Prostate gland (tissue), 2 donors: ENCODE measurements at regions not wholly inside any gene's neighbourhood (a gene's known extent, or its start where the extent isn't known, plus 50 kb on each side); places are given as distances from the start of the nearest gene placed in this dataset.

ENCODE experiments used
- DNase-seq: peaks from one replicate; pipeline ENCODE4 v3.0.0-alpha.2; 2019; ENCODE audit warnings: low spot score
- H3K27ac ChIP-seq, 2 donors: fragments of 200-600 bp; sonication (generic); 2 replicates each; pipeline ENCODE4 v1.5.1; 2017 to 2019
- H3K27me3 ChIP-seq: fragments of 200-600 bp; sonication (generic); replicated peaks from 2 replicates; pipeline ENCODE4 v1.5.1; 2019; ENCODE audit not compliant: insufficient read depth
- H3K36me3 ChIP-seq, 2 donors: fragments of 200-600 bp; sonication (generic); 1 replicate in 1 of 2; 2 replicates in 1 of 2; pipeline versions ENCODE4 v1.5.1 to v1.8.1; 2017 to 2019
- H3K4me1 ChIP-seq: fragments of 200-600 bp; sonication (generic); replicated peaks from 2 replicates; pipeline ENCODE4 v1.5.1; 2019
- H3K4me3 ChIP-seq, 2 donors: fragments of 200-600 bp; sonication (generic); 2 replicates each; pipeline ENCODE4 v1.5.1; 2017 to 2019
- H3K9me3 ChIP-seq: fragments of 200-600 bp; sonication (generic); 2 replicates; pipeline ENCODE4 v1.5.1; 2017
- CTCF ChIP-seq, 4 experiments: fragments of 200-600 bp in 2 of 4; fragments of 450-650 bp in 2 of 4; sonication (generic) in 2 of 4; IDR thresholded peaks; 1 replicate in 3 of 4; 2 replicates in 1 of 4; pipeline ENCODE4 v1.5.1; 2016 to 2019; ENCODE audit warnings: antibody characterized with exemption in 4 of 4, mild to moderate bottlenecking in 2 of 4, moderate library complexity in 2 of 4
- POLR2A ChIP-seq: fragments of 450-650 bp; IDR thresholded peaks from one replicate; pipeline ENCODE4 v1.6.1; 2016; ENCODE audit warnings: antibody characterized with exemption, mild to moderate bottlenecking
- POLR2AphosphoS5 ChIP-seq: sonication (generic); formaldehyde crosslinking; IDR thresholded peaks from one replicate; pipeline ENCODE4 v1.6.1; 2017; ENCODE audit warnings: antibody characterized with exemption
- WGBS: methylation state at CpG from one replicate; pipeline ENCODE4 v1.1.5; 2018; 5-methylcytosine and 5-hydroxymethylcytosine counted together
- intact Hi-C: fragments of 100-400 bp; cut with DNase I; formaldehyde crosslinking; loops from one replicate; pipeline ENCODE4 v1.14.2; 2022

GRCh38 chr1:73042403-73042802 lies 760.1 kb upstream of the NEGR1 start:
- intact Hi-C loops: no loop called here
- no peak for DNase-seq
- no peak overlapping the region for H3K27ac ChIP-seq
- H3K36me3 ChIP-seq: no peaks in the 10 kb centered on the region
- H3K9me3 ChIP-seq: no peaks in the 10 kb centered on the region
- TF ChIP-seq POLR2AphosphoS5 (no peak), CTCF (IDR thresholded peaks at IDR 0.05) (no peak), POLR2A (no peak)
- H3K4me3 ChIP-seq: no peak overlapping the region
- 93% methylated on average over 1 of the region's 1 CpG for WGBS
- H3K4me1 ChIP-seq: no peaks in the 10 kb centered on the region
- H3K27me3 ChIP-seq: no peaks in the 10 kb centered on the region

- intact Hi-C loops: no loop called here
- no peak for DNase-seq
Observed at GRCh38 chr1:73040811-73041210, 758.5 kb upstream of the NEGR1 start.

GRCh38 chr1:73034271-73034670 lies 751.9 kb upstream of the NEGR1 start:
- intact Hi-C loops: no loop called here
- no peak for DNase-seq
- Histone ChIP-seq H3K4me1 (no peaks in the 10 kb centered on the region), H3K27ac (no peak overlapping the region), H3K4me3 (no peak overlapping the region), H3K9me3 (no peaks in the 10 kb centered on the region), H3K36me3 (no peaks in the 10 kb centered on the region), H3K27me3 (no peaks in the 10 kb centered on the region)
- TF ChIP-seq POLR2A (no peak), CTCF (IDR thresholded peaks at IDR 0.05) (no peak), POLR2AphosphoS5 (no peak)
- WGBS: 79% methylated on average over 4 of the region's 4 CpGs

More at GRCh38 chr1:73040811-73041210, 758.5 kb upstream of the NEGR1 start:
- H3K27me3 ChIP-seq: no peaks in the 10 kb centered on the region
- H3K36me3 ChIP-seq: no peaks in the 10 kb centered on the region
- H3K27ac ChIP-seq: no peak overlapping the region
- WGBS: 94% methylated on average over 1 of the region's 1 CpG
- no peaks in the 10 kb centered on the region for H3K9me3 ChIP-seq
- no peak for TF ChIP-seq POLR2AphosphoS5
- TF ChIP-seq CTCF (IDR thresholded peaks at IDR 0.05): no peak
- TF ChIP-seq POLR2A: no peak
- H3K4me1 ChIP-seq: no peaks in the 10 kb centered on the region
- H3K4me3 ChIP-seq: no peak overlapping the region

- no peak for TF ChIP-seq POLR2A
- TF ChIP-seq CTCF (IDR thresholded peaks at IDR 0.05): no peak
- TF ChIP-seq POLR2AphosphoS5: no peak
- intact Hi-C loops: no loop called here
Observed at GRCh38 chr1:73033640-73034039, 751.3 kb upstream of the NEGR1 start.

GRCh38 chr1:73029571-73029970 lies 747.2 kb upstream of the NEGR1 start:
- 87% methylated on average over 2 of the region's 2 CpGs for WGBS
- TF ChIP-seq POLR2A (no peak), POLR2AphosphoS5 (no peak), CTCF (IDR thresholded peaks at IDR 0.05) (no peak)
- Histone ChIP-seq H3K9me3 (no peaks in the 10 kb centered on the region), H3K36me3 (no peaks in the 10 kb centered on the region), H3K4me1 (no peaks in the 10 kb centered on the region), H3K4me3 (no peak overlapping the region), H3K27me3 (no peaks in the 10 kb centered on the region), H3K27ac (no peak overlapping the region)
- intact Hi-C loops: no loop called here
- no peak for DNase-seq

More at GRCh38 chr1:73033640-73034039, 751.3 kb upstream of the NEGR1 start:
- H3K9me3 ChIP-seq: no peaks in the 10 kb centered on the region
- H3K4me1 ChIP-seq: no peaks in the 10 kb centered on the region
- no peaks in the 10 kb centered on the region for H3K27me3 ChIP-seq
- no peak for DNase-seq
- H3K36me3 ChIP-seq: no peaks in the 10 kb centered on the region
- H3K27ac ChIP-seq: no peak overlapping the region
- no peak overlapping the region for H3K4me3 ChIP-seq
- WGBS: 22% methylated on average over 3 of the region's 3 CpGs
